NCI-H526 (cell line): ENCODE measurements at regions not wholly inside any gene's neighbourhood (a gene's known extent, or its start where the extent isn't known, plus 50 kb on each side); places are given as distances from the start of the nearest gene placed in this dataset.
"Not testable (repeated sequence)": the region's sequence is repeated elsewhere in the genome, so short reads cannot be mapped to it uniquely, and the experiment has no call there.

Experiments used
- DNase-seq, 2 experiments: peaks; one replicate each; lab custom pipeline; 2025; lab: John Stamatoyannopoulos, UW

DNA sequence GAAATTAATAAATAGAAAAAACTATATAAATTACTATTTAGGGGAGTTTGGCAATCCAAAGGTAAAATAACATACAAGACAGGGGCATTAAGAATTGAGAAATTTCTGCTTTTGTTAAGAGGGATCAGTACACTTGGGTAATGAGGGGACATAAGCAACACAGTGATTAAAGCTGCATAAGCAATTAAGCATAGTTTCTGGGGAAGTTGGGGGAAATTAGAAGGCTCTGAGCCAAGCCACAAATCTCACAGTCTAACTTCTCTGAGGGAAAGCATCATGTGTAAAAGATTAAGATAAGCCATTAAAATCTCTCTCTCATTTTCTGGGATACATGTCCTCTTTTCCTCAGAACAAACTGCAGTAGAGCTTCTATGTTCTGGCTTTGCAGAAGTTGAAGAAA, 533.9 kb upstream of the LRFN5 start:
- no peak for DNase-seq

GRCh38 chr14:41071351-41071750, 535.3 kb upstream of the LRFN5 start:
- no peak for DNase-seq

DNA sequence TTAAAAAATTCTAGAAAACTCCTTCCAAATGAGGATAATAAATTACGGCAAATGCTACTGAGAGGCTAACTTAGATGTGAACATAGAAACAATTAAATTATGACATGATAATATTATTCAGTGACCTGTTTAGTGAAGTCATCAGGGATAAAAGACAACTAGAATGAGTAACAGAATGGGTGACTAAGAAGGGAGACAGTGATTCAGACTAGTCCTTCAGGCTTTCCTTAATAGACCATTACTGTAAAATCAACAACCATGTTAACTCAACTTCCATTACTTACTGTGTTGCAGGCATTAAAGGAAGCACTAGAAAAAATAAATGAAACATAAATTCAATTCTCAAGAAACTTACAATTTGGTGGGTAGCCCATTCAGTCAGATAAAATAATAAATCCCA, 543.9 kb upstream of the LRFN5 start:
- DNase-seq = no peak

GRCh38 chr14:41055589-41055988, 551.1 kb upstream of the LRFN5 start:
- no peak for DNase-seq

DNA sequence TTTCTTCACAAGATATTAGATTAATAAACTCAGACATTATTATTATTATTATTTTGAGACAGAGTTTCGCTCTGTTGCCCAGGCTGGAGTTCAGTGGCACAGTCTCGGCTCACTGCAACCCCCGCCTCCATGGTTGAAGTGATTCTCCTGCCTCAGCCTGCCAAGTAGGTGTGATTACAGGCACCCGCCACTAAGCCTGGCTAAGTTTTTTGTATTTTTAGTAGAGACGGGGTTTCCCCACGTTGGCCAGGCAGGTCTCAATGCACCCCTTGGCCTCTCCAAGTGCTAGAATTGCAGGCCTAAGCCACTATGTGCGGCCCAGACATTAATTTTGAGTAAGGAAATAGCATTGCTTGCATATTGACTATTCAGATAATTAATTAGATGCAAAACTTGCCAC, 554.9 kb upstream of the LRFN5 start:
- DNase-seq = no peak

DNA sequence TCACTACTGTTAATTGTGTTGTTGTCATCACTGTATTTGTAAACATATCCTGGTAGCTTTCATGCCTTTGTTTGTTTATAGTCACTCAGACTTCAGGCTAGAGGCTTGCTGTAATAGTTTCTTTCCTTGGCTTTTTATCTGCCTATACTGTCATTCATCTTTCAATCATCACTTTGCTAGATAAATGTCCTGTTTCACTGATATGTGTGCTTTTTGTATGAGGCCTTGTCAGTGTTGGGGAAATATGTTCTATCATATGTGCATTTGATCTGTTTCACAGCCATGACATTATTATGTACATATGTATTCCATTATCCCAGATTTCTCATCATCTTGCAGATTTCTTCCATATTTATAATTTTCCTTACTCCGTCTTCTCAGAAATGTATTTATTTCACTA, 558.9 kb upstream of the LRFN5 start:
- DNase-seq = no peak

- DNase-seq = no peak
Observed at GRCh38 chr14:41037388-41037787, 569.3 kb upstream of the LRFN5 start.

DNA sequence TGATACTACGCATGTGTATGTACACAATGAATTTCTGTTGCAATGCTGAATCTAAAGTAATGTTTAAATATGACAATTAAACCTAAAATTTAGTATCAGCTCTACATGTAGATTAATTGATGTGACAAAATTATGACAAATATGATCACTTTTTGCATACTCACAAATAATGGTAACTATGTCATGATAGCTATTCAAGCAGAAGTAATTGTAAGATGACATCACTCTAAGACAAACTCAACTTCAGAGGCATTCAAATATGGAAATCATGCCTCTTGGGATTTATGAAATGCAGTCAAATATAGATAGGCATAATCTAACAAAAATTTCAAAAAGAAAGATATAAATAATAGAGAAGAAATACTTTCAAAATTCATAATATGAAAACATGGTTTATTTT, 571.7 kb upstream of the LRFN5 start:
- no peak for DNase-seq

- no peak for DNase-seq
Observed at GRCh38 chr14:41022932-41023331, 583.7 kb upstream of the LRFN5 start.

DNA sequence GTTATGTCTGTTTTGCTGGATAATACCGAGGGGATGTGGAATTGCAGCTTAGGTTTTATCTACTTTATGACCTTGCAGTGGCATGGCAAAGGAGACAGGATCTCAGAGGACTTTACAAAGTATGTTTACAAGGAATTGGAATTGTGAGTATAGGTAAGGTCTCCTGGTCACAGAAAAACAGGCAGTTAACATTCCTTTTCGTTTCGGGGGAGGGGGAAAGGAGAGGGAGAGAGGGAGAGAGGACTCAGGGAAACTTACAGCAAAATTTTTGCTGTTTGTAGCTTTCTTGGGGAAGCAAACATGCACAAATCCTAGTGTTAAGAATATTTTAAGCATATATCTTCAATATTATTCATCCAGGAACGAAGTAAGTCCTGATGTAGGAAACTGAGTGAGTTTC, 590.5 kb upstream of the LRFN5 start:
- DNase-seq = no peak

DNA sequence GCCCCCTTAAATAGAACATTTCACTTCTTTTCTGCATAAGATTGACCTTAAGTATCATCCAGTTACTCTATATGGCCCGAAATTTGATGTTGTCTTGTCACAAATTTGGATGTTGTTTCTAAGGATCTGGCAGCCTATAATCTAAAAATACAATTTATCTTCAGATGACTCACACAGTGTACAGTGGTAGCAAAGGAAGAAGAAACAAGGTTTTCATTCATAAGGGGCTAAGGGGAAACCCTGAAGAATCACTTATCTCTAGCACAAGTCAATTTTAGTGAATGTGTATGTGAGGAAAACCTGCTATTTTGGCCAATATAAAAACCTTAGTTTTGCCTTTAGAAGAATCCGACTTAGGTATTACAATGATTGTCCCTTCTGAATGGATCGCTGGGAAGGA, 606.3 kb upstream of the LRFN5 start:
- no peak for DNase-seq

- DNase-seq = no peak
Observed at GRCh38 chr14:40989260-40989659, 617.4 kb upstream of the LRFN5 start.

DNA sequence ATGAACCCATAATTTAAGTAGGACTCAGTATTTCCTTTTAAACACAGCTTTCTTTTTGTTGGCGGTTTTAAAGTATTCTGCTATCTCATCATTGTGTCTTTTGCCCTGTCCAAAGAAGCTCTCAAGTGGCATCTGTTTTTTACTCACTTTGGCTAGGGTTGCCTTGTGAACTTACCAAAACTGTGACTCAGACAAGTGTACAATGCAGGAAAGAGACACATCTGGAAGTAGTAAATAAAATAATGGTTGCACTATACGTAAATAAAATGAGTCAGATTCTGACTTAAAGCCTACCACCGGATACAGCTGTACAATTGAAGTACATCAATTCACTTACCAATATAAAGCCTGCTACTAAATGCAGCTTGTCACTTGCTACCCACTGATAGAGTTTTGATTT, 619.2 kb upstream of the LRFN5 start:
- DNase-seq = no peak

DNA sequence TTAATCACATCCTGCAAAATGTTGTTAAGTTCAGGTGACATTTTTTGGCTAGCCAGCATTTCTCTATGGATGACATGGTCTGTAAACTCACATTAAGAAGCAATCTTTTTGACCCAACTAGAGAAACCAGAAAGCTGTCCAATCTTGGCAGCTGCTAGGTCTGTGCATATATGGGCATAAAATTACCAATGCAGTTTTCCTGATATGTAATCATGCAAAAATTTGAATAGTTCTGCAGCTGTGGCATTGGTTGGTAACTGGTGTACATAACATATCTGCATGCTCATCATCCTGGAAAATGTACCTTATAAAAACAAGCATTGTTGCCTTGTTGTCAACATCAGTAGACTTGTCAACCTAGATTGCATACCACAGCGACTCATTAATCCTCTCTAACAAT, 620.0 kb upstream of the LRFN5 start:
- DNase-seq = no peak

- no peak for DNase-seq
Observed at GRCh38 chr14:40985584-40985983, 621.1 kb upstream of the LRFN5 start.

GRCh38 chr14:40983604-40984003, 623.1 kb upstream of the LRFN5 start:
- DNase-seq = no peak

DNA sequence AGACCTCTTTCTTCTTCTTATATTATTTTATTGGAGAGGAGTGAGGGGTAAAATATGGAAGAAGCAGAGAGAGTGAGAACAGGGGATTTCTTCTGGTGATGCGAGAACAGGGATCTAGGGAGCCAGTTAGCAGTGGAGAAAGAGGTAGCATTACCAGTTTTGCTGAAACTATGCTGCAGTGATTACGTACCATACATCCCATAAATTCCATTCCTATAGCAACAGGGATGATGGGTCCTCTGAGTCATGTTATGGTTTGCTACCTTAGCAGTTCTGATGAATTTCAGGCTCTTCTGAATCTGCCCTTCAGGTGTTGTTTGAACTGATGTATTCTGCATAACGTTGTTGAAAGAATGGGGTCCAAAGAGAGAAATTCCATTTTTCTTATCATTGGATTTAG, 625.4 kb upstream of the LRFN5 start:
- no peak for DNase-seq

GRCh38 chr14:40960257-40960656, 646.4 kb upstream of the LRFN5 start:
- not testable (repeated sequence) for DNase-seq

GRCh38 chr14:40955131-40955505, 651.6 kb upstream of the LRFN5 start:
- peak in 1 of 2 experiments; percentile 11 for DNase-seq

DNA sequence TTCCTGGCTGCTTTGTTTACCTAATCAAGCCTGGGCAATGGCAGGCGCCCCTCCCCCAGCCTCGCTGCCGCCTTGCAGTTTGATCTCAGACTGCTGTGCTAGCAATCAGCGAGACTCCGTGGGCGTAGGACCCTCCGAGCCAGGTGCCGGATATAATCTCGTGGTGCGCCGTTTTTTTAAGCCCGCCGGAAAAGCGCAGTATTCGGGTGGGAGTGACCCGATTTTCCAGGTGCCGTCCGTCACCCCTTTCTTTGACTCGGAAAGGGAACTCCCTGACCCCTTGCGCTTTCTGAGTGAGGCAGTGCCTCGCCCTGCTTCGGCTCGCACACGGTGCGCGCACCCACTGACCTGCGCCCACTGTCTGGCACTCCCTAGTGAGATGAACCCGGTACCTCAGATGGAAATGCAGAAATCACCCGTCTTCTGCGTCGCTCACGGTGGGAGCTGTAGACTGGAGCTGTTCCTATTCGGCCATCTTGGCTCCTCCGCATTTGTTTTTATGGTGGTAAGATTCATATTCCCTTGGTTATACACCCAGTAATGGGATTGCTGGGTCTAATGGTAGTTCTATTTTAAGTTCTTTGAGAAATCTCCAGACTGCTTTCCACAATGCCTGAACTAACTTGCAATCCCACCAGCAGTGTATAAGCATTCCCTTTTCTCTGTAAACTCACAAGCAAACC, 652.1 kb upstream of the LRFN5 start:
- DNase-seq = peak; percentile 2 to 5

DNA sequence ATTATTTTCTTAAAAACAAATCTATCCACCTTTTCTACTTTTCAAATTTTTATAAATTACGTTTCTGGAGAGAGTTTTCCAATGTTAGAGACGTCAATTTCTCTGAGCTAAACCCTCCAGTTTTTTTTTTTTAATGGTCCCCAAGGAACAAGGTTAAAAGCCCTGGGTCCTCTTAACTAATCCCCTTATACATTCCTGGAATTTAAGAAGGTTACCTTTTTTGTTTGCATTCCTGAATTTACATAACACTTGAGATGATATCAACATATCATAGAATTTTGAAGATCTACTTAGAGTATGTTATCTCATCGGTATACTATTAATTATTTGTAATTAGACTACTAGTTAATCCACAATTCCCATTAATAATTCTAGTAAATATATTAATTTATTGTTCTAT, 662.2 kb upstream of the LRFN5 start:
- no peak for DNase-seq

DNA sequence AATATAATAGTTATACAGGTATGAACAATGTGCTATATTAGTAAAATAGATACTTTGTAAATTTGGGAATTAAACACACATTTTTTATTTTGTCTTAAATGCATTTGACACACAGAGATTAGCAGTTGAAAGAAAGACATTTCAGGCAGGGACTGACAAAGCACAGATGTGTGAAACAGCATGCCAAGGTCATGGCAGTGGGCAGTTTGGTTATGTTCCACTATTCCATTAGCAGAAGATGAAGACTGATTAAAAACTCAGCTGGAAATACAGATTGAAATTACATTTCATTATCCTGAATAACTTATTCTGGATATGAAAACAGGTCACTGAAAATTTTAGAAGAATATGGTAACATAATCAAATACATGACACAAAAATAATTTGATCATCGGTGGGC, 669.8 kb upstream of the LRFN5 start:
- DNase-seq = no peak

DNA sequence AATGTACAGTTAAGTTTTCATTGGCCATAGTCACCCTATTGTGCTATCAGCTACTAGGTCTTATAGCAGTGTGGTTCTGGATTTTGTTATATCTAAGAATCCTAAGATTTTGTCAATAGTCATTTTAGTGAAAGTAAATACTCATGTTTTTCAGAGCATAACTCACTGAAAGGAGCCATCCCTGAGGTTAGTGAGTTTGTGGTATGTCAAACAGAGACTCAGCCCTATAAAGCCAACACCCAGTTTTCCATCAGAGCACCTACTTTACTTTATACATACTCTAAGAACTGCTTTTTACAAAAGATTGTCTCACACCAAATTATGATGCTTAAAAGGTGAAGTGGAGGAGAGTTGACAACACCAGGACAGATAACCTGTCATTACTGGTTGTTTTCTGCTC, 686.3 kb upstream of the LRFN5 start:
- no peak for DNase-seq

- no peak for DNase-seq
Observed at GRCh38 chr14:40911141-40911540, 695.5 kb upstream of the LRFN5 start.

- no peak for DNase-seq
Observed at GRCh38 chr14:40909906-40910305, 696.8 kb upstream of the LRFN5 start.
